Activated T-helper 1 cell treated with anti-CD3 and anti-CD28 coated beads, Interleukin-2, amount 50 U/mL, for 16 hours (primary cell): ENCODE measurements at regions not wholly inside any gene's neighbourhood (a gene's known extent, or its start where the extent isn't known, plus 50 kb on each side); places are given as distances from the start of the nearest gene placed in this dataset.
"Not testable (repeated sequence)": the region's sequence is repeated elsewhere in the genome, so short reads cannot be mapped to it uniquely, and the experiment has no call there.

Experiments
- DNase-seq, 2 donors: peaks; one replicate each; pipeline ENCODE4 v3.0.0-alpha.2; 2020; ENCODE audit warnings: low read depth in 1 of 2, low spot score in 1 of 2

GRCh38 chr9:33734941-33735835 lies 60.2 kb upstream of the PRSS3 start:
- DNase-seq = not testable (repeated sequence)

- no peak for DNase-seq
Observed at GRCh38 chr9:33737811-33738606, 57.4 kb upstream of the PRSS3 start.

- DNase-seq = no peak
Observed at GRCh38 chr9:33739398-33739797, 56.0 kb upstream of the PRSS3 start.

- no peak for DNase-seq
Observed at GRCh38 chr9:33740075-33740474, 55.3 kb upstream of the PRSS3 start.

GRCh38 chr9:33740958-33741357 lies 54.4 kb upstream of the PRSS3 start:
- DNase-seq = not testable (repeated sequence)

- DNase-seq = no peak
Observed at GRCh38 chr9:33742051-33742450, 53.3 kb upstream of the PRSS3 start.

GRCh38 chr9:33742519-33742918 lies 52.8 kb upstream of the PRSS3 start:
- no peak for DNase-seq
